ENCODE measurements at regions not wholly inside any gene's neighbourhood (a gene's known extent, or its start where the extent isn't known, plus 50 kb on each side); places are given as distances from the start of the nearest gene placed in this dataset.

DNA sequence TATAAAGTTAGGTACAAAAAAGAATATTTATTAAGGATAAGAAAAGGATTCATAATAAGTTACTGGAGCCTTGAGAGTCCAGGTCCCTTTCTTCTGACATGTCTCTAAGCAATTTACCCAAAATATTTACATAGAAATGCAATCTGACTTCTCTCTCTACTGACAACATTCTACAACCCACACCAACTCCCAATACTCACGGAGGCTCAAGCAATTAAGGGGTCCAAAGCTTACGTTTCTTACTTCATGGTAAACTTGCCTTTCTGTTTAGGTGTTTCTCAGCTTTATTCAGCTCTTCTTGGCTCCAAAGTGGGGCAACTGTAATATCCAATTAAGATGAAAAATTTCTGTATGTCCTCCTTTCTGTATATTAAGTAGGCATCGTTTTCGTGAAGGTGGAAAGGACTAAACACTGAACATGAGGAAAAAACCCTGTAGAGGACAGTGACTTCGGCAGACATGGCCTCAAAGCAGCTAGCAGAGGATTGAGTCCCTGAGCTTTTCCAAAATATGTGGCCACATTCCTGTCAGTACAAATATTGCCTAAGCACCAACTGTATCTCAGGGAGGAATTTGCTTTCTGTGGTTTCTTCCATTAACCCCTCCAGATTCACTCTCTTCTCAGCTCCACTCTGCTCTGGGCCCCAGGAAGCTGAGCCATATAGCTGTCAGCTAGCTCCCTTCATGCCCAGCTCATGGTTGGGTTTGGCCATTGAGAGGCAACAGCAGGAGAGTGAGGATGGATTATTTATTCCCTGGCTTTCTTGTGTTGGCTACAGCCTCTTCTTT, 67.9 kb upstream of the GLS start:
- in situ Hi-C loops (cut with HindIII; ENCODE audit: low pct_unique_long_range_greater_than_20kb, low sequenced_read_pairs): no loop called here
- H3K27ac ChIP-seq (ENCODE audit: low read length): no peak overlapping the region

DNA sequence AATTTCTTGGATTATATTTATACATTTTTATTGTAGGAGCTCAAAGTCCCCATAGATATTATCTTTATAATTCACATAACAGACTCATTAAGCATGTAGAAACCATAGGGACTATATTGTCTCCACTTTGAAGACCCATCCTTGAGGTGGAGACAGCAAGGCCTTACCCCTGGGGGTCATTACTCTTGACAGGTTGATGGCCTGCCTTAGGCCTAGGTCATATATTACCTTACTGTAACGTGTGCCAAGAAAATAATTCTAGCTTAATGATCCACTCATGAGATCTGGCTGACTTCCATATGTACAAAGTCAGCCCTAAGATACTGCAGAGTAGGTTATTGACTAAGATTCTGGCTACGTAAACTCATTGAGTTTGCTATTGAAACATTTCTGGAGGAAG, 65.4 kb upstream of the GLS start:
- ChIA-PET CTCF (interaction anchor here (0.6 kb wide), 1 partner anchor 35 kb away, joined by 3 read pairs; no protein-coding TSS in a partner anchor), POLR2A (no interaction called here)
- Histone ChIP-seq H3K4me3 (ENCODE audit: low read depth in 2 of 2, low read length in 2 of 2) (no peak overlapping the region), H3K36me3 (ENCODE audit: control insufficient read depth, insufficient read depth, low read length) (no peaks in the 10 kb centered on the region), H3K4me1 (ENCODE audit: control insufficient read depth, insufficient read depth, low read length) (no peaks in the 10 kb centered on the region), H3K9me3 (ENCODE audit: control insufficient read depth, insufficient read depth, low read depth, low read length) (no peaks in the 10 kb centered on the region), H3K27me3 (ENCODE audit: control insufficient read depth, insufficient read depth, low read length) (no peaks in the 10 kb centered on the region), H3K27ac (ENCODE audit: low read length) (no peak overlapping the region)
- ATAC-seq (no peak), DNase-seq (ENCODE audit: low read depth, low spot score) (no peak)
- no TSS peak for BruUV-seq (replicated peaks)
- in situ Hi-C loops (cut with HindIII; ENCODE audit: low pct_unique_long_range_greater_than_20kb, low sequenced_read_pairs): no loop called here
- intact Hi-C loops (cut with micrococcal nuclease; ENCODE audit: unreplicated experiment): no loop called here
- TF ChIP-seq, protein P1, sequence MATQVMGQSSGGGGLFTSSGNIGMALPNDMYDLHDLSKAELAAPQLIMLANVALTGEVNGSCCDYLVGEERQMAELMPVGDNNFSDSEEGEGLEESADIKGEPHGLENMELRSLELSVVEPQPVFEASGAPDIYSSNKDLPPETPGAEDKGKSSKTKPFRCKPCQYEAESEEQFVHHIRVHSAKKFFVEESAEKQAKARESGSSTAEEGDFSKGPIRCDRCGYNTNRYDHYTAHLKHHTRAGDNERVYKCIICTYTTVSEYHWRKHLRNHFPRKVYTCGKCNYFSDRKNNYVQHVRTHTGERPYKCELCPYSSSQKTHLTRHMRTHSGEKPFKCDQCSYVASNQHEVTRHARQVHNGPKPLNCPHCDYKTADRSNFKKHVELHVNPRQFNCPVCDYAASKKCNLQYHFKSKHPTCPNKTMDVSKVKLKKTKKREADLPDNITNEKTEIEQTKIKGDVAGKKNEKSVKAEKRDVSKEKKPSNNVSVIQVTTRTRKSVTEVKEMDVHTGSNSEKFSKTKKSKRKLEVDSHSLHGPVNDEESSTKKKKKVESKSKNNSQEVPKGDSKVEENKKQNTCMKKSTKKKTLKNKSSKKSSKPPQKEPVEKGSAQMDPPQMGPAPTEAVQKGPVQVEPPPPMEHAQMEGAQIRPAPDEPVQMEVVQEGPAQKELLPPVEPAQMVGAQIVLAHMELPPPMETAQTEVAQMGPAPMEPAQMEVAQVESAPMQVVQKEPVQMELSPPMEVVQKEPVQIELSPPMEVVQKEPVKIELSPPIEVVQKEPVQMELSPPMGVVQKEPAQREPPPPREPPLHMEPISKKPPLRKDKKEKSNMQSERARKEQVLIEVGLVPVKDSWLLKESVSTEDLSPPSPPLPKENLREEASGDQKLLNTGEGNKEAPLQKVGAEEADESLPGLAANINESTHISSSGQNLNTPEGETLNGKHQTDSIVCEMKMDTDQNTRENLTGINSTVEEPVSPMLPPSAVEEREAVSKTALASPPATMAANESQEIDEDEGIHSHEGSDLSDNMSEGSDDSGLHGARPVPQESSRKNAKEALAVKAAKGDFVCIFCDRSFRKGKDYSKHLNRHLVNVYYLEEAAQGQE (IDR thresholded peaks at IDR 0.05; ENCODE audit: insufficient read depth in 1 of 2, low read depth in 2 of 2, low read length in 1 of 2): no peak
- TF ChIP-seq SIN3A (IDR thresholded peaks at IDR 0.05; ENCODE audit: borderline replicate concordance, insufficient read depth, low read depth, low read length): no peak
- no peak for TF ChIP-seq POLR2AphosphoS5 (IDR thresholded peaks at IDR 0.05; ENCODE audit: low read depth, low read length)
- TF ChIP-seq, protein P2, sequence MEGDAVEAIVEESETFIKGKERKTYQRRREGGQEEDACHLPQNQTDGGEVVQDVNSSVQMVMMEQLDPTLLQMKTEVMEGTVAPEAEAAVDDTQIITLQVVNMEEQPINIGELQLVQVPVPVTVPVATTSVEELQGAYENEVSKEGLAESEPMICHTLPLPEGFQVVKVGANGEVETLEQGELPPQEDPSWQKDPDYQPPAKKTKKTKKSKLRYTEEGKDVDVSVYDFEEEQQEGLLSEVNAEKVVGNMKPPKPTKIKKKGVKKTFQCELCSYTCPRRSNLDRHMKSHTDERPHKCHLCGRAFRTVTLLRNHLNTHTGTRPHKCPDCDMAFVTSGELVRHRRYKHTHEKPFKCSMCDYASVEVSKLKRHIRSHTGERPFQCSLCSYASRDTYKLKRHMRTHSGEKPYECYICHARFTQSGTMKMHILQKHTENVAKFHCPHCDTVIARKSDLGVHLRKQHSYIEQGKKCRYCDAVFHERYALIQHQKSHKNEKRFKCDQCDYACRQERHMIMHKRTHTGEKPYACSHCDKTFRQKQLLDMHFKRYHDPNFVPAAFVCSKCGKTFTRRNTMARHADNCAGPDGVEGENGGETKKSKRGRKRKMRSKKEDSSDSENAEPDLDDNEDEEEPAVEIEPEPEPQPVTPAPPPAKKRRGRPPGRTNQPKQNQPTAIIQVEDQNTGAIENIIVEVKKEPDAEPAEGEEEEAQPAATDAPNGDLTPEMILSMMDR (IDR thresholded peaks at IDR 0.05): no peak
- no peak for TF ChIP-seq TCF7L2 (IDR thresholded peaks at IDR 0.05; ENCODE audit: low read depth, low read length)

More for the DNA sequence above, 67.9 kb upstream of the GLS start:
- Histone ChIP-seq H3K36me3 (ENCODE audit: control insufficient read depth, insufficient read depth, low read length) (no peaks in the 10 kb centered on the region), H3K27me3 (ENCODE audit: control insufficient read depth, insufficient read depth, low read length) (no peaks in the 10 kb centered on the region; the same call in 1 of the 2 replicates), H3K4me3 (ENCODE audit: low read depth in 2 of 2, low read length in 2 of 2) (no peak overlapping the region), H3K9me3 (ENCODE audit: control insufficient read depth, insufficient read depth, low read depth, low read length) (no peaks in the 10 kb centered on the region), H3K4me1 (ENCODE audit: control insufficient read depth, insufficient read depth, low read length) (no peaks in the 10 kb centered on the region)
- intact Hi-C loops (cut with micrococcal nuclease; ENCODE audit: unreplicated experiment): no loop called here
- BruUV-seq (replicated peaks): no TSS peak
- ChIA-PET CTCF (no interaction called here), POLR2A (no interaction called here)
- no peak for TF ChIP-seq SIN3A (IDR thresholded peaks at IDR 0.05; ENCODE audit: borderline replicate concordance, insufficient read depth, low read depth, low read length)
- TF ChIP-seq POLR2AphosphoS5 (IDR thresholded peaks at IDR 0.05; ENCODE audit: low read depth, low read length): no peak
- TF ChIP-seq, protein P2 (IDR thresholded peaks at IDR 0.05): no peak
- no peak for TF ChIP-seq TCF7L2 (IDR thresholded peaks at IDR 0.05; ENCODE audit: low read depth, low read length)
- TF ChIP-seq, protein P1 (IDR thresholded peaks at IDR 0.05; ENCODE audit: insufficient read depth in 1 of 2, low read depth in 2 of 2, low read length in 1 of 2): no peak
- DNase-seq (ENCODE audit: low read depth, low spot score): no peak
- no peak for ATAC-seq

All from Panc1 (cell line).